ENCODE measurements at regions not wholly inside any gene's neighbourhood (a gene's known extent, or its start where the extent isn't known, plus 50 kb on each side); places are given as distances from the start of the nearest gene placed in this dataset.

DNA sequence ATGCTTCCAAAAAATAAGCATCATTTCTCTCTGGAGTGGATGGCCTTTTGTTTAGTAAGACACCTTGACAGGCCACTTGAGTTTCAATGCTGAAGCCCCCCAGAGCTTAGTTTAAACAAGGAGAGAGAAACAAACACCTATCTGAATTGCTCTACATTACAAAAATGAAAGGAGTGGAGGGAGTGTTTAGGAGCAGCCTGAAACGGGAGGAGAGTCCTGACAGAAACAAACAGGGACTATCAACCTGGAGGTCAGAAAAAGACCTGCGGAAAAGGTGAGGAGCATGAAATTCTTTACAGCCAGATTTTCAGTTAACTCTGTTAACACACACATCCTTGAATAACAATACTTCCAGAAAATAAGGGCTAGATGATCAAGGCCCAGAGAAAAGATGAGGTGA, 126.2 kb downstream of the NR4A2 start:
- no peak overlapping the region for H3K4me3 Mint-ChIP-seq
- no peak overlapping the region for H3K27ac Mint-ChIP-seq
- no CpG with 5 or more reads among the region's 2 CpGs for WGBS (ENCODE audit: insufficient coverage)
- H3K4me1 Mint-ChIP-seq = no peaks in the 10 kb centered on the region
- Histone ChIP-seq H3K9me3 (ENCODE audit: control extremely low read depth in 1 of 3, control insufficient read depth in 2 of 3, insufficient read depth in 1 of 3, low read length in 2 of 3) (no peaks in the 10 kb centered on the region), H2AFZ (ENCODE audit: insufficient read depth, low read depth, low read length, poor library complexity, severe bottlenecking) (no peak overlapping the region), H4K20me1 (ENCODE audit: control insufficient read depth, insufficient read depth, low read length, poor library complexity, severe bottlenecking) (no peaks in the 10 kb centered on the region), H3K27me3 (replicated peaks in 1 of 4; ENCODE audit: control extremely low read depth in 1 of 4, control insufficient read depth in 3 of 4, insufficient read depth in 4 of 4, low read length in 3 of 4) (no peaks in the 10 kb centered on the region), H3K79me2 (ENCODE audit: control insufficient read depth, insufficient read depth, low read length) (no peaks in the 10 kb centered on the region), H3K4me3 (ENCODE audit: control extremely low read depth in 1 of 5, extremely low read depth in 1 of 5, insufficient read depth in 1 of 5, low read depth in 2 of 5, low read length in 4 of 5) (no peak overlapping the region), H3K4me1 (ENCODE audit: control insufficient read depth in 2 of 2, insufficient read depth in 2 of 2, low read length in 2 of 2) (no peaks in the 10 kb centered on the region), H3K4me2 (replicated peaks; ENCODE audit: low read depth, low read length, poor library complexity, severe bottlenecking) (no peak overlapping the region), H3K27ac (ENCODE audit: low read length in 2 of 2) (no peak overlapping the region), H3K36me3 (replicated peaks in 1 of 2; ENCODE audit: control extremely low read depth in 1 of 2, control insufficient read depth in 1 of 2, extremely low read depth in 1 of 2, insufficient read depth in 2 of 2, low read length in 1 of 2) (no peaks in the 10 kb centered on the region), H3K9ac (ENCODE audit: low read length) (no peak overlapping the region)
- ChIA-PET POLR2A (no interaction called here), CTCF (no interaction called here)
- TF ChIP-seq, protein P1, sequence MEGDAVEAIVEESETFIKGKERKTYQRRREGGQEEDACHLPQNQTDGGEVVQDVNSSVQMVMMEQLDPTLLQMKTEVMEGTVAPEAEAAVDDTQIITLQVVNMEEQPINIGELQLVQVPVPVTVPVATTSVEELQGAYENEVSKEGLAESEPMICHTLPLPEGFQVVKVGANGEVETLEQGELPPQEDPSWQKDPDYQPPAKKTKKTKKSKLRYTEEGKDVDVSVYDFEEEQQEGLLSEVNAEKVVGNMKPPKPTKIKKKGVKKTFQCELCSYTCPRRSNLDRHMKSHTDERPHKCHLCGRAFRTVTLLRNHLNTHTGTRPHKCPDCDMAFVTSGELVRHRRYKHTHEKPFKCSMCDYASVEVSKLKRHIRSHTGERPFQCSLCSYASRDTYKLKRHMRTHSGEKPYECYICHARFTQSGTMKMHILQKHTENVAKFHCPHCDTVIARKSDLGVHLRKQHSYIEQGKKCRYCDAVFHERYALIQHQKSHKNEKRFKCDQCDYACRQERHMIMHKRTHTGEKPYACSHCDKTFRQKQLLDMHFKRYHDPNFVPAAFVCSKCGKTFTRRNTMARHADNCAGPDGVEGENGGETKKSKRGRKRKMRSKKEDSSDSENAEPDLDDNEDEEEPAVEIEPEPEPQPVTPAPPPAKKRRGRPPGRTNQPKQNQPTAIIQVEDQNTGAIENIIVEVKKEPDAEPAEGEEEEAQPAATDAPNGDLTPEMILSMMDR (IDR thresholded peaks at IDR 0.05) = no peak
- TF ChIP-seq EZH2 (IDR thresholded peaks at IDR 0.05; ENCODE audit: borderline replicate concordance, insufficient read depth, low read depth, low read length, poor library complexity, severe bottlenecking) = no peak
- no peaks in the 10 kb centered on the region for H3K9me3 Mint-ChIP-seq (ENCODE audit: insufficient read depth)
- intact Hi-C loops (cut with micrococcal nuclease) = no loop called here
- no peaks in the 10 kb centered on the region for H3K27me3 Mint-ChIP-seq
- DNase-seq (no peak), ATAC-seq (ENCODE audit: low read depth) (no peak)

DNA sequence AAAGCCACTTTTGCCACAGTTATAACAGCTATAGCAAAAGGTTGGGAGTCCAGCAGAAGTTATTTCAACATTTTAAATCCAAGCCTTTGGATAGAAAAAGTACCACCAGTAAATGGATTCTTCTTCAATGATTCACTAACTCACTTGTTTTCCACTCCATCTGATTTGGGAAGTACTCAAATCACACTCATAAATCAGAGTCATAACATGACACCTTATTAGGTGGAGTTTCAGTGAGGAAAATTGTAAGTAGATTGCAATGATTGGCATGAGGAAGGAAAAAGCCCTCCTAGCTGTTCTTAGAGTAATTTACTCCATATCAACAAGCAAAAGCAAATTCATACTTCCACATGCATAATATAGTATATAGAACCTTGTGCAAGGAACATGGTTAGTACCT, 132.9 kb downstream of the NR4A2 start:
- peaks cover 6% of the 10 kb centered on the region for H3K27me3 Mint-ChIP-seq
- Histone ChIP-seq H3K27ac (ENCODE audit: low read length in 2 of 2) (no peak overlapping the region), H3K9ac (ENCODE audit: low read length) (no peak overlapping the region), H3K4me3 (ENCODE audit: control extremely low read depth in 1 of 5, extremely low read depth in 1 of 5, insufficient read depth in 1 of 5, low read depth in 2 of 5, low read length in 4 of 5) (no peak overlapping the region), H4K20me1 (ENCODE audit: control insufficient read depth, insufficient read depth, low read length, poor library complexity, severe bottlenecking) (no peaks in the 10 kb centered on the region), H3K9me3 (ENCODE audit: control extremely low read depth in 1 of 3, control insufficient read depth in 2 of 3, insufficient read depth in 1 of 3, low read length in 2 of 3) (no peaks in the 10 kb centered on the region), H3K36me3 (replicated peaks in 1 of 2; ENCODE audit: control extremely low read depth in 1 of 2, control insufficient read depth in 1 of 2, extremely low read depth in 1 of 2, insufficient read depth in 2 of 2, low read length in 1 of 2) (no peaks in the 10 kb centered on the region), H3K79me2 (ENCODE audit: control insufficient read depth, insufficient read depth, low read length) (no peaks in the 10 kb centered on the region), H3K4me2 (replicated peaks; ENCODE audit: low read depth, low read length, poor library complexity, severe bottlenecking) (no peak overlapping the region), H3K27me3 (replicated peaks in 1 of 4; ENCODE audit: control extremely low read depth in 1 of 4, control insufficient read depth in 3 of 4, insufficient read depth in 4 of 4, low read length in 3 of 4) (no peaks in the 10 kb centered on the region), H2AFZ (ENCODE audit: insufficient read depth, low read depth, low read length, poor library complexity, severe bottlenecking) (no peak overlapping the region), H3K4me1 (ENCODE audit: control insufficient read depth in 2 of 2, insufficient read depth in 2 of 2, low read length in 2 of 2) (no peaks in the 10 kb centered on the region)
- H3K4me1 Mint-ChIP-seq = no peaks in the 10 kb centered on the region
- no peak overlapping the region for H3K4me3 Mint-ChIP-seq
- CTCF ChIA-PET = no interaction called here
- ATAC-seq (ENCODE audit: low read depth) (no peak), DNase-seq (no peak)
- TF ChIP-seq, protein P1 (IDR thresholded peaks at IDR 0.05) = no peak
- no peak for TF ChIP-seq EZH2 (IDR thresholded peaks at IDR 0.05; ENCODE audit: borderline replicate concordance, insufficient read depth, low read depth, low read length, poor library complexity, severe bottlenecking)
- no peaks in the 10 kb centered on the region for H3K9me3 Mint-ChIP-seq (ENCODE audit: insufficient read depth)
- POLR2A ChIA-PET = no interaction called here
- H3K27ac Mint-ChIP-seq = no peak overlapping the region
- intact Hi-C loops (cut with micrococcal nuclease) = no loop called here

All from B cell (primary cell).